ENCODE measurements at regions not wholly inside any gene's neighbourhood (a gene's known extent, or its start where the extent isn't known, plus 50 kb on each side); places are given as distances from the start of the nearest gene placed in this dataset.

DNA sequence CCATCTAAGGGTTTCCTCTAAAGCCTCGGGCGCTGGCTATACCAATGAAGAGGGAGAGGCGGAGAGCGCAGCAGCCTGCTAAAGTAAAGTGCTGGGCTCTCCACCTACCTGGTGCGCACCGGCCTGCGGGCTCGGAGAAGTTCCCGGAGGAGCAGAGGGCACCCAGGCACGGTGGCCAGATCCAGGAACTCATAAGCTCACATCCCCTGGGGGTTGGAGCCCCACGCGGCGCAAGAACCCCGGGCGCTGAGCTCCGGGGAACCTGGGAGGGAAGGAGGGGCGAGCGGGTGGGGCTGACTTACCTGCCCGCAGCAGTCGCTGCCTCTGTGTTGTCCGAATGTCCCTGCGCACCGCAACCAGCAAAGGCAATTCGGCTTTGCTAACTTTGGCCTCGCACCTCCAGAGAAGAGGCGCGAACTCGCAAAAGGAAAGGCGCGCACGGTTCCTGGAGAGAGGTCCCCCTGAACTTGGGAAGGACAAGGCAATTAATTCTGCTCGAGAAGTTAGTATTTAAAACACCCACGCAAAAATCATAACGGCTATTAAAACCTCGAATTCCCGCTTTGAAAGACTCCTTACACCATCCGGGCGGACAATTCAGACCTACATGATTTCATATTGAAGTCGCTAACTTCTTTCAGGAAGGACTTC is 127.6 kb upstream of the C11orf58 start:
- DNase-seq (ENCODE audit: low read depth), result no peak
- TF ChIP-seq, protein P1, sequence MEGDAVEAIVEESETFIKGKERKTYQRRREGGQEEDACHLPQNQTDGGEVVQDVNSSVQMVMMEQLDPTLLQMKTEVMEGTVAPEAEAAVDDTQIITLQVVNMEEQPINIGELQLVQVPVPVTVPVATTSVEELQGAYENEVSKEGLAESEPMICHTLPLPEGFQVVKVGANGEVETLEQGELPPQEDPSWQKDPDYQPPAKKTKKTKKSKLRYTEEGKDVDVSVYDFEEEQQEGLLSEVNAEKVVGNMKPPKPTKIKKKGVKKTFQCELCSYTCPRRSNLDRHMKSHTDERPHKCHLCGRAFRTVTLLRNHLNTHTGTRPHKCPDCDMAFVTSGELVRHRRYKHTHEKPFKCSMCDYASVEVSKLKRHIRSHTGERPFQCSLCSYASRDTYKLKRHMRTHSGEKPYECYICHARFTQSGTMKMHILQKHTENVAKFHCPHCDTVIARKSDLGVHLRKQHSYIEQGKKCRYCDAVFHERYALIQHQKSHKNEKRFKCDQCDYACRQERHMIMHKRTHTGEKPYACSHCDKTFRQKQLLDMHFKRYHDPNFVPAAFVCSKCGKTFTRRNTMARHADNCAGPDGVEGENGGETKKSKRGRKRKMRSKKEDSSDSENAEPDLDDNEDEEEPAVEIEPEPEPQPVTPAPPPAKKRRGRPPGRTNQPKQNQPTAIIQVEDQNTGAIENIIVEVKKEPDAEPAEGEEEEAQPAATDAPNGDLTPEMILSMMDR (IDR thresholded peaks at IDR 0.05; ENCODE audit: control insufficient read depth, extremely low read depth, insufficient read depth), result no peak
- no peak overlapping the region for H3K4me3 ChIP-seq (ENCODE audit: low read depth, low read length)

DNA sequence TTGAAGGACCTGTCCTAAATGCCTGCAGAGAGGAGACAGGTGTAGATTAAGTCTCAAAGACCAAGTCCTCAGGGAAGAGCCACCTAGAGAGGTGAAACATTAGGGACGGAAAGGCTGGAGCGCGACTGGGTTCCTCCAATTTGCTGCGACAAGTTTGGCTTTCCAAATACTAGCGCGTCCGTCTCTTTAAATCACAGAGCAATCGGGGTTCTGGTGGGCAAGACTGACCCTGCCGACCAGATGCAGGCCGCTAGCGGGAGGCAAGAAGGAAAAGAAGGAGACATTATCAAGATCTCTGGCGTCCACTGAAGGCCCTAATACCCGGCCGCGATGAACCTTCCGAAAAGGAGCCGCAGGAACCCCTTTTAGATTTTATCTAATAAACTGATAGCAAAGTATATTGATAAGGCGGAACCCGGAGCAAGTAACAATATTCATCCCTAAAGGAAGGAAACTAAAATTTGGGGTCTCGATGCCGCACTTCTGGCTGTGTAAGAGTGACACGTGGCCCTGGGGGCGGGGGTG is 128.2 kb upstream of the C11orf58 start:
- TF ChIP-seq, protein P1 (IDR thresholded peaks at IDR 0.05; ENCODE audit: control insufficient read depth, extremely low read depth, insufficient read depth), result no peak
- no peak for DNase-seq (ENCODE audit: low read depth)
- no peak overlapping the region for H3K4me3 ChIP-seq (ENCODE audit: low read depth, low read length)

DNA sequence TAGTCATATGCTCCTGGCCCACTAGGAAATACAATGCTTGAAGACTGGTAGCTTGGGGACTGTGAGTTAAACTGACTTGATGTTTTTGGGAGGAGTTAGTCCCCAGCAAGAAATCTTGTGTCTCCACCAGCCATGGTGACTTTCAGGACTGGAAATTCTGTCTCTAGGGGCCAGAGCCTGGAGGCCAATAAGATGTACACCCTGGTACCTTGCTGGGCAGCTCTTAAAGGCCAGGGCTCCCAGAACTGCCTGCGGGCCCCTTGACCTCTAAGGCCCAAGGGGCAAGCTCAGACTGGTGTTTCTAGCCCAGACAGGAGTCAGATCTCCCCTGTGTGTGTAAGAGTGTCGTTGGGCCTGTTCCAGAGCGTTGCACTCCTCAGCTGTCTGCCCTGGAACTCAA is 128.7 kb upstream of the C11orf58 start:
- no peak for DNase-seq (ENCODE audit: low read depth)
- no peak overlapping the region for H3K4me3 ChIP-seq (ENCODE audit: low read depth, low read length)
- TF ChIP-seq, protein P1 (IDR thresholded peaks at IDR 0.05; ENCODE audit: control insufficient read depth, extremely low read depth, insufficient read depth), result no peak

GRCh38 chr11:16607675-16608644 is 130.5 kb upstream of the C11orf58 start:
- H3K4me3 ChIP-seq (ENCODE audit: low read depth, low read length), result no peak overlapping the region
- TF ChIP-seq, protein P1 (IDR thresholded peaks at IDR 0.05; ENCODE audit: control insufficient read depth, extremely low read depth, insufficient read depth), result no peak
- DNase-seq (ENCODE audit: low read depth), result no peak

GRCh38 chr11:16606784-16607674 is 131.4 kb upstream of the C11orf58 start:
- TF ChIP-seq, protein P1 (IDR thresholded peaks at IDR 0.05; ENCODE audit: control insufficient read depth, extremely low read depth, insufficient read depth), result no peak
- DNase-seq (ENCODE audit: low read depth), result no peak
- H3K4me3 ChIP-seq (ENCODE audit: low read depth, low read length), result no peak overlapping the region

Data from LNCaP clone FGC (cell line).